Activated effector memory CD4-positive, alpha-beta T cell treated with anti-CD3 and anti-CD28 coated beads, Interleukin-2, amount 50 U/mL, for 16 hours (primary cell): ENCODE measurements at regions not wholly inside any gene's neighbourhood (a gene's known extent, or its start where the extent isn't known, plus 50 kb on each side); places are given as distances from the start of the nearest gene placed in this dataset.

Experiments
- DNase-seq: peaks from one replicate; pipeline ENCODE4 v3.0.0-alpha.2; 2020

DNA sequence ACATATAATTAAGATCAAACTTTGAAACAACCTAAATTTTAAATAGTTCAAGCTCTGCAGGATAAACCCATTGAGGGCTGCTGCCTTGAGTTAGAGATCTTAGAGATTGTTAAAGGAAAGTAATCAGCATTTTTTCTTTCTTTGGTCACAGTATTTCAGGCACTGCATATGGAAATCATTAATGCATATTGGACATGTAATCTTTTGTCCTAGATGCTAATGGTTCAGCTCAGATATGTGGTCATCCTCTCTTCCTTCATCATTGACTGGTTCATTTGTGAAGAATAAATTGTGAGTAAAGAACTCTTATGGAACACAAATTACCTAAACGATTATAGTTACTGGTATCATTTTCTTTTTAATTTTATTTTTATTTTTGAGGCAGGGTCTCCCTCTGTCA is 82.0 kb upstream of the PRLR start:
- DNase-seq, result no peak

DNA sequence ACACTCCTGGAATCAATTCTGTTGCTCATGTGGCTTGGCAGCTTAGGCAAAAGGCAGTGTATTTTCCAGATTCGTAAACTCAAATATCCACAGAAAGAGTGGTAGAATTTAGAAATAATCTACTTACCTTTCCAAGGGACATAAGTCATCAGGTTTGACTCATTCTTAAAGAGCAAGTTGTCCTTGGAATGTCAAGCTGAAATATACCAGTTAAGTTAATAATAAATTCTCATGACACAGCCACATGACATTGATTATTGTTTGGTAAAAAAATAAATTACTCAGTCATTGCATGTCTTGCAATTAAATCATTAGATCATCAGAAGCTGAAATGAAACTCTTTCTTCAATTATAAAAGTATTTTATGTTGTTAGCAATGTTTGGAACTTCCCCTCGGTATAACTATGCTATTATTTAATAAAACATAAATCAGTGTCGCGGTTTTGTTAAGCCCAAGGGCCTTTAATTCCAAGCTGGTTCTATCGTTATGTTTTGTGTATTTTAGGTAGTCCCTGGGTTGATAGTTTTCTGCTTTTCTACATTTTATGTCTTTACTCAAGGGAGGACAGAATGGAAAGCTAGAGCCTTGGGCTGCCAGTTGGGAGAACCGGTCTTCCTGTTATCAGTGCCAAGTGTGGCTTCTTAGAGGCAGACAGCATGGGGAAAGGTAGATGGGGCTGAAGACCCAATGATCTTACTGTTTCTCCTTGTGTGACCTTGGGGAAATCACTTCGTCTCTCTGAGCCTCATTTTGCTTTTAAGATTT is 79.3 kb upstream of the PRLR start:
- no peak for DNase-seq

DNA sequence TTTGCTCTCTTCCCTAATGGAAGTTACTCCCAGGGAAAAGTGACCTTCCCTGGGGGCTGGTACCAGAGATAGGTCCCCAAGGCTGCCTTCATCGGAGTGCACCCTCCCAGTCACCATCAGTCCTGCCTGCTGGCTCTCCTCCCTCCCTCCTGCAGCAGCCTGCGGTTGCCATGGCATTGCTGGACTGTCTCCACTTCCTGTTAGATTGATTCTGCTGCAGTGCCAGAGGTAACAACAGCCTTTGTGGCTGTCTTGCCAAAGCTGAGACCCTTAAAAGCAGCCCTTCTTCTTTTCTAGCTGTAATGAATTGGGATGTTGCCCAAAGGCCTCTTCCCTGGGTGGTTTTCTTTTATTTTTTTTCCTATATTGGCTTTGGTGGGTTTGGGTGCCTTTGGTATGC is 78.1 kb upstream of the PRLR start:
- DNase-seq, result no peak

DNA sequence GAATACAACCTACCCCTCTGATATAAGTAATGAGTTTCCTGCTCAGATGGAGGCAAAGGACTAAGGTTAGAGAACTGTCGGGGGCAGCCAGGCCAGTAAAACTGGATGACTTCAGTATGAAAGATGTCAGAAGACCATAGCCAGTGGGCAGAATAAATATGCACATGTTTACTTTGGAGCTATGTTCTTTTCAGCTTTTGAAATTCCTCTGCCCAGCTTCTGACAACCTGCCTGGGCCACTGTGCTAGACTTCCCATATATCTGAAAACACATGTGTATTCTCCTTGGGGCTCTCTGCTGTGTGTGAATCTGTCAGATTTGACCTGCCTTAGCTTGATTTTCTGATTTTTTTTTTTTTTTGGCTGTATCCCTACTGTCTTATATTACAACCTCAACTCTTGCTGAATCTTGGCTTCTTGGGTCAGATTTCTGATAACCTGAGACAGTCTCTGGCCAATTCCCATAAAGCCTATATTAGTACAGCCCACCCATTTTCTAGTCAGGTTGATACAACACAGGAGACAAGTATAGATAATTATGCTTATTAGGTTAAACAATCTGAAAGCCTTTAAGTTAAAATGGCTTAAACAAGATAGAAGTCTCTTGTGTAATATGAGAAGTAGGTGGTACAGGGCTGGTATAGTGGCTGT is 76.6 kb upstream of the PRLR start:
- DNase-seq, result no peak

DNA sequence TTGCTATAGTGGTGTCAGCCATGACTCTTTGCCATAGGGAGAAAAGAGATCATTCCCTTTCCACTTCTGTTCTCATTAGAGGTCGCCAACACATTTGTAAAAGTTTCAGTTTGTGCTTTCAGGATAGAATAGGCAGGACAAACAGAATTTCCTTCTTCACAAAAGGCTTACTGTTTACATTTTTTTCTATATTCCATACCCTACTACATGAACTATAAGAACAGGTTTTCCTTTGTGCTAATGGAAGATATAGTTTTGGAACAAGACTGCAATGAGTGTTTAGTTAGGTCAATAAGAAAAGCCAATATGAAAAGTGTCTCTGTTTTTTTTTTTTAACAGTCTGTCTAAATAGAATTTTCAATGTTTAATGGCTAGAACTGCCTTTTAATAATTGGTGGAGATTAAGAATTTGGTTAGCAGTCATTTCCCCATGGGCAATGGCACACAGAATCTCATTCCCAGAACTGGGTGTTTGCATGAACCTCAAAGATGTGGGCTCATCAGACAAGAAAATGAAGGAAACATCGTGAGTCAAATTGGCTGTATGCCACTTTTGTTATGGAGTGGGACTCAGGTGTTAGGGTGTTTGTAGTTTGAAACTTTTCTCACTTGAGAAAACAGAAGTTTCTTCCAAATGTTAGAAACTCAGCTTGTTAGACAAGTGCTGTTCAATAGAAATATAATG is 75.2 kb upstream of the PRLR start:
- no peak for DNase-seq

DNA sequence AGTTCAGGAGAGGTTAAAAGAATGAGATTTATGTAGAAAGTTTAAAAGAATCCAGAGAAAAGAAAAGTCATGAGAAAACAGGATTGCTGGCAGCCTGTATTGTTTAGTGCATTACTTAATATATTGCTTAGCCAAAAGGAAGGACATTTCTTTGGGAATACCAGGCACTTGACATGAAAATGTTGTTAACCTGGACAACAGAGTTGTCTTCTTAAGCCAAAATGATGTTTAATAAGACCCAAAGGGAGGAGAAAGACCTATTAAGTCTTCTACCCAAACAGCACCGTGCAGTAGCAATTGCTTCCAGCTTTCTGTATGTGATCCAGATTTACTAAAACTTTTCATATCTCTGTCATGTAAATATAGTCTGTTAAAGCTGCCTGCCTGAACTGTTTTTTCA is 74.0 kb upstream of the PRLR start:
- DNase-seq, result no peak

DNA sequence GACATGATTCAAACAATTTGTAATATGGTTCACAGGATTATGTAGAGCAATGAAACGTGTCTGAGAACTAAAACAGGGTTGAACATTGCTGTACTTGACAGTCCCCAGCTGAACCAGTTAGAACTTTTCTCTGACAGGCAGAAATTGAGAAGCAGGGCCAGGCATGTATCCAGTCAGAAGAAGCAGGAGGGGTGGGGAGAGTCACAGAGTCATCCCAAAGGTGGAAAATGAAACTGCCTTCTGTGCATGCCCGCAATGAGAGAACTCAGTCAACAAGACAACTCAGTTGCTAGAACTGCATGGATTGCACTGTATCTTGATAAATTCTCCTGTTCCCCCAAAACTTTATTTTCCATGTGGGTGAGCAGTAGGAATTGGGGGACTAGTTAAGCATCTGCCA is 72.9 kb upstream of the PRLR start:
- DNase-seq, result no peak

DNA sequence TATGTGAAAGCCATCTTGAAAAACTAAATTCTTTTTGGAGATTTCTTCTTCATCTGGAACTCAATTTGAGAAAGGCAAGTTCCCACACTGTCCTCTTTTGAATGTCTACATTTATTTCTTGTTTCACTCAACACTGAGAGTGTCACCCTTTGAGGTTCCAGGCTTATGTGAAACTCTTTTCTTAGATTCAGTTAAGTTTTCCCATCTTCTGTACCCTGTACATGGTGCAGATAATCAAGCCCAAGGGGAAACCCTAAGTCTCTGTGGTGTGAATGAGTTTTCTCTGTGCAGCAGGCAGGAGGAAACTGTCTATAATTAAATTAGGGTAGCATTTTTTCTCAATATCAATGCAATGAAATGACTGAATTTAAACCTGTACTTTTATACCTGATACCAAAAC is 72.3 kb upstream of the PRLR start:
- DNase-seq, result no peak

DNA sequence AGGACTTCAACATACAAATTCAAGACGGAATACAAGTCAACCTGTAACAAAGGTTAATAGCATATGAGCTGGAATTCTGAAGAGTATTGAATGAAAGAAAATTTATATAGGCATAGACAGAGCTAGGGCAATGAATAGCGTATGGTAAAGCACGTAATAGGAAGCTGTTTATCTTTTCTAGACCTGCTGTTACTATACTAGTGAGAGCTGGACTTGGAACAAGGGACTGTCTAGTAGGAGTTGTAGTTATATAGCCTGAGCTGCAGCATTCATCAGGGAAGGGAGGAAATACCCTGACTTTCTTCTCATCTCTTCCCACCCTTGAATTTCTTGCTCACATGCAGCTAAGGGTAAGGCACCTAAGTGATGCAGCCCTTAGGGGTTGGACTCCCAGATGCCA is 67.5 kb upstream of the PRLR start:
- DNase-seq, result no peak

DNA sequence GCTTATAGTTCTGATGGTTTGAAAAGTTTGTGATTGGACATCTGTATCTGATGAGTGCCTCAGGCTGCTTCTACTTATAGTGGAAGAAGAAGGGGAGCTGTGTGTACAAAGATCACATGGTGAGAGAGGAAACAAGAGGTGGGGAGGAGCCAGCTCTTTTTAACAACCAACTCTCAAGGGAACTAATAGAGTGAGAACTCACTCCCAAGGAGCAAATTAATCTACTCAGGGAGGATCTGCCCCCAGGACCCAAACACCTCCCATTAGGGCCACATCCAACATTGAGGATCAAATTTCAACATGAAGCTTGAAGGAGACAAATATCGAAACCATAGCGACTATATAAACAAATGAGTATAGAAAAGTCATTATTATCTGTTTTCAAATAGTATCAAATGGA is 64.7 kb upstream of the PRLR start:
- no peak for DNase-seq

DNA sequence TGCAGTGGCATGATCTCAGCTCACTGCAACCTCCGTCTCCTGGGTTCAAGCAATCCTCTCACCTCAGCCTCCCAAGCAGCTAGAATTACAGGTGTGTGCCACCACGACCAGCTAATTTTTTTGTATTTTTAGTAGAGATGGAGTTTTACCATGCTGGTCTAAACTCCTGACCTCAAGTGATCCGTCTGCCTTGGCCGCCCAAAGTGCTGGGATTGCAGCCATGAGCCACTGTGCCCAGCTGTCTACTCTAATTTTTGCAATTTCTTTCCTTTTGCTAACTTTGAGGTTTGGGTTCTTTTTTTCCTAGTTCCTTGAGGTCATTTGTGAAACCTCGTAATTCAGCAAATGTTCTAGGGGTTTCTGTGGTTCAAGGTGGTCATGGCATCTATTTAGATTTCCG is 63.7 kb upstream of the PRLR start:
- DNase-seq, result no peak

DNA sequence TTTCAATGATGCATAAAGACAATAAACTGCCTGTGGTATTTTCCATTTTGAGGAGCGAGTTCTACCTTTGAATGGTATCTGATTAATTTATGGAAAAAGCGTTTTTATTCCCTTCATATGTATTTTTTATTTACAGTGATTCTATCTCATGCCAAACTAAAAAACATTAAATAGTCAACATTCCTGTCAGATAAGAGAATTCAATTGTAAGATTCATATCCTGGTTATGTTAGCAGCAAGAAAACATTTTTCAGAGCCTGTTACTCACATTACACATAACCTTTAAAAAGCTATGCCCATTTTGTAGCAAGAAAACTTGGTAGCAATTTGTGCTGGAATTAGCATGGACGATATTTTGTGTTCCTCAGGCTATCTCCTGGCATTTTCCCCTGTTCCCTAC is 55.1 kb upstream of the PRLR start:
- DNase-seq, result no peak

DNA sequence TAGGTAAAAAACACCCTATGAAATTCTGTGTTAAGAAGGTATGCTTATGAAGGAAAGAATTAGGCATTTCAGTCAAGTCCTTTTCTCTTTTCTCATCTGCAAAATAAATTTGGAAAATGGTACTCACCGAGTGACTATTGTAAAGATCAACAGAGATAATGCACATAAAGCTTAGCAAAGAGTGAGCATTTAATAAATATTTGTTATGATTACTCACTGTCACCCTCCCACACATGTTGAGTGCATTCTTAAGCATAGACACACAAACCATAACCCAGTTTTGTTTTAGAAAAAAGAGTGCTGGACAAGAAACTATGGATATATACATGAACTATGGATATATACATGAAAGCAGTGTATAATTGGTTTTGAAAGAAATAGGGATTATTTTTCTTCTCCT is 54.7 kb upstream of the PRLR start:
- no peak for DNase-seq

DNA sequence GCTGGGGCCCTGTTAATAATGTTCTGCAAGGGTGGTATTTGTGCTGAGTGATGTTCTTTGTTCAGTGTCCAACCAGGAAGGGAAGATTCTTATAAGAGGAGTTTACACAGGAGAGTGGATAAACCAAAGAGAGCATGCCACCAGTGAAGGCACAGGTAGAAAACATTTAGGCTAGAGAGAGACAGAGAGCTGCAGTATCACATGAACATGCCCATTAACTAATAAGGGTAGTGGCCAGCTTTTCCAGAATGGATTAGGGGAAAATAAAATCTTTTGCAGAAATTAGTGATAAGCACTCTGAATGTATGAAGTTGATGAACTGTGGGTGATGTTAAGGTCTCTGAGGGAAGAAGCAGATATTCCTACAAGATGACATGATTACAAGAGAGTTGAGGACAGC is 54.1 kb upstream of the PRLR start:
- DNase-seq, result no peak

DNA sequence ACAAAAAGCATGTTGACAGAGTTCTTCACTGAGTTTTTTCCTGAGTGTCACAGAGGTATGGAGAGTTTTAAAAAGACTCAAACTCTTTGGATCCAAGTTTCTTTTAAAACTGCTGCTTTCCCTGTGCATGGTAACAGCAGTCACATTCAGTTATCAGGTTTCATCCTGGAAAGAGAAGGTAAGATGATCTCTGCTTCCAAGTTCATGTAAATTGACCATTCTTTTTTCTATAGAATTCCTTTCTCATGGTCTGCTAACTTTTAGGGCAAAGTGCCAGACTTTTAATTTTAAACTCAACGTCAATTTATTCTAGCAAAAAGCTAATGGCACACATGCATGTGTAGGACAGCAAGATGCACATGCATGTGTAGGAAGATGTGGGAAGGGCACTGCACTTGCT is 52.5 kb upstream of the PRLR start:
- no peak for DNase-seq

DNA sequence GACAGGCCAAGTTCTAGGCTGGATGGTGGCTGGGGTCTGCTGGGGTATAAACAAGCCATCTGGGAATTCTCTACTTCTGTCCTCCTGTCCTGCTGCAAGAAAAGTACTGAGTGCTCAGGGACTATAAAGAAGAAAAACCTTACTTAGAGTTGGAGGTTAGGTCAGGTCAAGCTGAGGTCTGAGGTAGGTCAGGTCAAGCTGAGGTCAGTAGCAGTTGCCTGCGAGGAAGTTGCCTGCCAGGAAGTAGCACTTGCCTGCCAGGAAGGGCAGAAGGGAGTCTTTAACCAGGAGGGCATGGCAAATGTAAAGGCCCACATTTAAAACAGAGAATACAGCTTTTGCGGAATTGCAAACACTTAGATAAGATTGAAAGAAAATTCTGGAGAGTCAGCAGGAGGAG is 51.3 kb upstream of the PRLR start:
- DNase-seq, result no peak
